CD8-positive, alpha-beta memory T cell (primary cell): ENCODE measurements at regions not wholly inside any gene's neighbourhood (a gene's known extent, or its start where the extent isn't known, plus 50 kb on each side); places are given as distances from the start of the nearest gene placed in this dataset.

Experiments
- CTCF ChIA-PET: fragments of 350-600 bp; sonication (Branson Sonifier 250); formaldehyde crosslinking; loops from one replicate; lab custom pipeline; 2021; ENCODE audit warnings: antibody characterized with exemption; lab: Charles Lee
- POLR2A ChIA-PET: fragments of 350-600 bp; sonication (Branson Sonifier 250); formaldehyde crosslinking; loops from one replicate; lab custom pipeline; 2021; ENCODE audit warnings: antibody characterized with exemption; lab: Charles Lee
- DNase-seq, 5 donors: peaks; one replicate each; pipeline versions ENCODE4 v3.0.0 to v3.0.0-alpha.2; 2020 to 2022; ENCODE audit warnings: mixed read lengths in 1 of 5
- H3K27ac ChIP-seq: one replicate; pipeline ENCODE4 v1.7.0; 2013; ENCODE audit warnings: low read depth, mild to moderate bottlenecking, low read length, moderate library complexity
- H3K27me3 ChIP-seq: 2 replicates; pipeline ENCODE4 v1.7.0; 2013; ENCODE audit warnings: low read length, mild to moderate bottlenecking; ENCODE audit not compliant: insufficient read depth, poor library complexity, severe bottlenecking
- H3K36me3 ChIP-seq: 2 replicates; pipeline ENCODE4 v1.7.0; 2013; ENCODE audit warnings: mild to moderate bottlenecking, low read length, moderate library complexity; ENCODE audit not compliant: insufficient read depth
- H3K4me1 ChIP-seq: 2 replicates; pipeline ENCODE4 v1.7.0; 2013; ENCODE audit warnings: mild to moderate bottlenecking, low read length, moderate library complexity; ENCODE audit not compliant: insufficient read depth
- H3K4me3 ChIP-seq: 2 replicates; pipeline ENCODE4 v1.7.0; 2013; ENCODE audit warnings: mild to moderate bottlenecking, low read length
- H3K9me3 ChIP-seq: 2 replicates; pipeline ENCODE4 v1.7.0; 2013; ENCODE audit warnings: mild to moderate bottlenecking, low read length
- H3K27ac Mint-ChIP-seq, 8 donors: one replicate each; pipeline ENCODE4 v1.8.0; 2020 to 2021; ENCODE audit warnings: mixed read lengths in 8 of 8, mild to moderate bottlenecking in 6 of 8, inconsistent platforms in 3 of 8, moderate library complexity in 3 of 8
- H3K27me3 Mint-ChIP-seq, 2 donors: one replicate each; pipeline ENCODE4 v1.8.0; 2020 to 2021; ENCODE audit warnings: mixed read lengths in 2 of 2, mild to moderate bottlenecking in 1 of 2, moderate library complexity in 1 of 2
- H3K36me3 Mint-ChIP-seq, 3 donors: one replicate each; pipeline ENCODE4 v1.8.0; 2020 to 2021; ENCODE audit warnings: mixed read lengths in 3 of 3, inconsistent platforms in 1 of 3, mild to moderate bottlenecking in 1 of 3
- H3K4me1 Mint-ChIP-seq, 3 donors: one replicate each; pipeline ENCODE4 v1.8.0; 2020 to 2021; ENCODE audit warnings: mixed read lengths in 3 of 3, inconsistent platforms in 1 of 3, mild to moderate bottlenecking in 1 of 3
- H3K4me3 Mint-ChIP-seq, 7 donors: one replicate each; pipeline ENCODE4 v1.8.0; 2020 to 2021; ENCODE audit warnings: mixed read lengths in 7 of 7, mild to moderate bottlenecking in 6 of 7, moderate library complexity in 4 of 7, inconsistent platforms in 2 of 7
- H3K9me3 Mint-ChIP-seq, 5 donors: one replicate each; pipeline ENCODE4 v1.8.0; 2020 to 2022; ENCODE audit warnings: mixed read lengths in 5 of 5, mild to moderate bottlenecking in 3 of 5, moderate library complexity in 2 of 5, inconsistent platforms in 1 of 5

GRCh38 chr18:45409971-45410370, 205.3 kb upstream of the SLC14A2 start:
- Mint-ChIP-seq H3K9me3 (peaks cover 0 to 2% (median 0%) of the 10 kb centered on the region in 5 donors), H3K4me1 (no peaks in the 10 kb centered on the region), H3K4me3 (no peak overlapping the region), H3K27me3 (peaks cover 0 to 9% of the 10 kb centered on the region in 2 donors), H3K27ac (no peak overlapping the region), H3K36me3 (no peaks in the 10 kb centered on the region)
- ChIA-PET POLR2A (no interaction called here), CTCF (no interaction called here)
- no peaks in the 10 kb centered on the region for H3K27me3 ChIP-seq
- no peaks in the 10 kb centered on the region for H3K4me1 ChIP-seq
- H3K9me3 ChIP-seq, result no peaks in the 10 kb centered on the region
- no peak for DNase-seq
- no peak overlapping the region for H3K4me3 ChIP-seq
- no peak overlapping the region for H3K27ac ChIP-seq
- no peaks in the 10 kb centered on the region for H3K36me3 ChIP-seq

GRCh38 chr18:45412577-45412976, 202.7 kb upstream of the SLC14A2 start:
- POLR2A ChIA-PET, result no interaction called here
- no peaks in the 10 kb centered on the region for H3K9me3 ChIP-seq
- H3K4me1 Mint-ChIP-seq, result no peaks in the 10 kb centered on the region
- H3K4me3 ChIP-seq, result no peak overlapping the region
- no peaks in the 10 kb centered on the region for H3K36me3 Mint-ChIP-seq
- DNase-seq, result no peak
- H3K27ac Mint-ChIP-seq, result peak overlapping the region in 1 of 8 donors; percentile 61
- H3K4me1 ChIP-seq, result no peaks in the 10 kb centered on the region
- H3K27ac ChIP-seq, result no peak overlapping the region
- H3K36me3 ChIP-seq, result no peaks in the 10 kb centered on the region
- no peak overlapping the region for H3K4me3 Mint-ChIP-seq
- no peaks in the 10 kb centered on the region for H3K27me3 ChIP-seq
- CTCF ChIA-PET, result no interaction called here
- H3K27me3 Mint-ChIP-seq, result peaks cover 0 to 10% of the 10 kb centered on the region in 2 donors
- H3K9me3 Mint-ChIP-seq, result peaks cover 0 to 2% (median 0%) of the 10 kb centered on the region in 5 donors

- H3K36me3 Mint-ChIP-seq, result no peaks in the 10 kb centered on the region
- H3K27me3 Mint-ChIP-seq, result peaks cover 0 to 10% of the 10 kb centered on the region in 2 donors
- POLR2A ChIA-PET, result no interaction called here
- Histone ChIP-seq H3K36me3 (no peaks in the 10 kb centered on the region), H3K4me1 (no peaks in the 10 kb centered on the region), H3K27ac (no peak overlapping the region), H3K27me3 (no peaks in the 10 kb centered on the region), H3K9me3 (no peaks in the 10 kb centered on the region), H3K4me3 (no peak overlapping the region)
- H3K9me3 Mint-ChIP-seq, result peaks cover 0 to 2% (median 0%) of the 10 kb centered on the region in 5 donors
- H3K4me1 Mint-ChIP-seq, result no peaks in the 10 kb centered on the region
- no peak overlapping the region for H3K27ac Mint-ChIP-seq
- no peak for DNase-seq
- CTCF ChIA-PET, result no interaction called here
- no peak overlapping the region for H3K4me3 Mint-ChIP-seq
Observed at GRCh38 chr18:45413180-45413836, 202.0 kb upstream of the SLC14A2 start.

GRCh38 chr18:45415614-45416013, 199.7 kb upstream of the SLC14A2 start:
- Histone ChIP-seq H3K36me3 (no peaks in the 10 kb centered on the region), H3K9me3 (no peaks in the 10 kb centered on the region), H3K27ac (no peak overlapping the region), H3K27me3 (no peaks in the 10 kb centered on the region), H3K4me1 (no peaks in the 10 kb centered on the region), H3K4me3 (no peak overlapping the region)
- ChIA-PET CTCF (no interaction called here), POLR2A (no interaction called here)
- H3K27me3 Mint-ChIP-seq, result peaks cover 0 to 7% of the 10 kb centered on the region in 2 donors
- H3K9me3 Mint-ChIP-seq, result peaks cover 0 to 2% (median 0%) of the 10 kb centered on the region in 5 donors
- H3K4me3 Mint-ChIP-seq, result no peak overlapping the region
- DNase-seq, result no peak
- H3K4me1 Mint-ChIP-seq, result no peaks in the 10 kb centered on the region
- no peaks in the 10 kb centered on the region for H3K36me3 Mint-ChIP-seq
- H3K27ac Mint-ChIP-seq, result no peak overlapping the region

GRCh38 chr18:45416168-45416567, 199.1 kb upstream of the SLC14A2 start:
- H3K27ac Mint-ChIP-seq, result no peak overlapping the region
- Histone ChIP-seq H3K27me3 (no peaks in the 10 kb centered on the region), H3K9me3 (no peaks in the 10 kb centered on the region), H3K36me3 (no peaks in the 10 kb centered on the region), H3K4me1 (no peaks in the 10 kb centered on the region), H3K27ac (no peak overlapping the region), H3K4me3 (no peak overlapping the region)
- no peaks in the 10 kb centered on the region for H3K36me3 Mint-ChIP-seq
- no peaks in the 10 kb centered on the region for H3K4me1 Mint-ChIP-seq
- peaks cover 0 to 2% (median 0%) of the 10 kb centered on the region in 5 donors for H3K9me3 Mint-ChIP-seq
- CTCF ChIA-PET, result no interaction called here
- no peak overlapping the region for H3K4me3 Mint-ChIP-seq
- peaks cover 3 to 7% of the 10 kb centered on the region in 2 donors for H3K27me3 Mint-ChIP-seq
- POLR2A ChIA-PET, result no interaction called here
- DNase-seq, result no peak

GRCh38 chr18:45417392-45417791, 197.9 kb upstream of the SLC14A2 start:
- no peaks in the 10 kb centered on the region for H3K4me1 ChIP-seq
- ChIA-PET POLR2A (no interaction called here), CTCF (no interaction called here)
- H3K9me3 ChIP-seq, result no peaks in the 10 kb centered on the region
- Mint-ChIP-seq H3K4me1 (no peaks in the 10 kb centered on the region), H3K36me3 (no peaks in the 10 kb centered on the region), H3K4me3 (no peak overlapping the region), H3K27ac (no peak overlapping the region), H3K9me3 (peaks cover 0 to 2% (median 0%) of the 10 kb centered on the region in 5 donors), H3K27me3 (peaks cover 3 to 4% of the 10 kb centered on the region in 2 donors)
- no peak overlapping the region for H3K27ac ChIP-seq
- DNase-seq, result no peak
- H3K36me3 ChIP-seq, result no peaks in the 10 kb centered on the region
- no peak overlapping the region for H3K4me3 ChIP-seq
- H3K27me3 ChIP-seq, result no peaks in the 10 kb centered on the region

- Histone ChIP-seq H3K4me3 (no peak overlapping the region), H3K27me3 (no peaks in the 10 kb centered on the region), H3K27ac (no peak overlapping the region), H3K4me1 (no peaks in the 10 kb centered on the region), H3K9me3 (no peaks in the 10 kb centered on the region), H3K36me3 (no peaks in the 10 kb centered on the region)
- ChIA-PET CTCF (no interaction called here), POLR2A (no interaction called here)
- DNase-seq, result no peak
- Mint-ChIP-seq H3K4me1 (no peaks in the 10 kb centered on the region), H3K9me3 (peaks cover 0 to 2% (median 0%) of the 10 kb centered on the region in 5 donors), H3K27ac (no peak overlapping the region), H3K4me3 (no peak overlapping the region), H3K36me3 (no peaks in the 10 kb centered on the region), H3K27me3 (peaks cover 4 to 8% of the 10 kb centered on the region in 2 donors)
Observed at GRCh38 chr18:45423659-45424058, 191.6 kb upstream of the SLC14A2 start.

GRCh38 chr18:45430041-45430440, 185.2 kb upstream of the SLC14A2 start:
- no peak overlapping the region for H3K4me3 Mint-ChIP-seq
- Histone ChIP-seq H3K9me3 (no peaks in the 10 kb centered on the region), H3K4me1 (no peaks in the 10 kb centered on the region), H3K36me3 (no peaks in the 10 kb centered on the region), H3K4me3 (no peak overlapping the region), H3K27ac (no peak overlapping the region), H3K27me3 (no peaks in the 10 kb centered on the region)
- H3K36me3 Mint-ChIP-seq, result no peaks in the 10 kb centered on the region
- H3K27me3 Mint-ChIP-seq, result peaks cover 4 to 8% of the 10 kb centered on the region in 2 donors
- H3K9me3 Mint-ChIP-seq, result peaks cover 0 to 2% (median 0%) of the 10 kb centered on the region in 5 donors
- ChIA-PET CTCF (no interaction called here), POLR2A (no interaction called here)
- no peak for DNase-seq
- no peaks in the 10 kb centered on the region for H3K4me1 Mint-ChIP-seq
- H3K27ac Mint-ChIP-seq, result no peak overlapping the region
